Neutrophil (primary cell): ENCODE measurements at regions not wholly inside any gene's neighbourhood (a gene's known extent, or its start where the extent isn't known, plus 50 kb on each side); places are given as distances from the start of the nearest gene placed in this dataset.

ENCODE experiments used
- H3K27ac ChIP-seq: fragments of 200-600 bp; sonication (generic); 2 replicates; pipeline ENCODE4 v1.5.1; 2016; ENCODE audit warnings: mild to moderate bottlenecking, moderate library complexity
- H3K27me3 ChIP-seq: fragments of 200-600 bp; sonication (generic); 2 replicates; pipeline ENCODE4 v1.6.0; 2016; ENCODE audit warnings: mild to moderate bottlenecking
- H3K36me3 ChIP-seq: fragments of 200-600 bp; sonication (generic); 2 replicates; pipeline ENCODE4 v1.5.1; 2017
- H3K4me1 ChIP-seq, 2 experiments: fragments of 200-600 bp in 1 of 2; sonication (generic) in 1 of 2; 1 replicate in 1 of 2; 2 replicates in 1 of 2; pipeline versions ENCODE4 v1.5.1 to v1.6.1; 2013 to 2016; ENCODE audit warnings: low read depth in 1 of 2, low read length in 1 of 2, mild to moderate bottlenecking in 1 of 2, moderate library complexity in 1 of 2; ENCODE audit not compliant: control insufficient read depth in 1 of 2, insufficient read depth in 1 of 2
- H3K4me3 ChIP-seq, 2 experiments: fragments of 200-600 bp in 1 of 2; sonication (generic) in 1 of 2; 1 replicate in 1 of 2; 2 replicates in 1 of 2; pipeline ENCODE4 v1.5.1; 2013 to 2016; ENCODE audit warnings: low read depth in 1 of 2, low read length in 1 of 2, mild to moderate bottlenecking in 1 of 2, moderate library complexity in 1 of 2
- H3K9me3 ChIP-seq: fragments of 200-600 bp; sonication (generic); 2 replicates; pipeline ENCODE4 v1.5.1; 2016
- CTCF ChIP-seq: fragments of 200-600 bp; sonication (generic); IDR thresholded peaks from 2 replicates; pipeline ENCODE4 v1.5.1; 2016; ENCODE audit warnings: antibody characterized with exemption

GRCh38 chr20:57829336-57829735 lies 119.5 kb upstream of the PMEPA1 start:
- H3K27ac ChIP-seq = no peak overlapping the region
- H3K4me1 ChIP-seq = no peaks in the 10 kb centered on the region
- H3K4me3 ChIP-seq = no peak overlapping the region
- no peaks in the 10 kb centered on the region for H3K9me3 ChIP-seq
- no peaks in the 10 kb centered on the region for H3K27me3 ChIP-seq
- H3K36me3 ChIP-seq = no peaks in the 10 kb centered on the region
- TF ChIP-seq CTCF = no peak

- Histone ChIP-seq H3K4me3 (no peak overlapping the region), H3K27me3 (no peaks in the 10 kb centered on the region), H3K9me3 (no peaks in the 10 kb centered on the region), H3K36me3 (no peaks in the 10 kb centered on the region), H3K4me1 (no peaks in the 10 kb centered on the region), H3K27ac (no peak overlapping the region)
- no peak for TF ChIP-seq CTCF
Observed at GRCh38 chr20:57828696-57829095, 118.9 kb upstream of the PMEPA1 start.

- no peaks in the 10 kb centered on the region for H3K36me3 ChIP-seq
- H3K27me3 ChIP-seq = peaks cover 3% of the 10 kb centered on the region
- H3K9me3 ChIP-seq = no peaks in the 10 kb centered on the region
- no peaks in the 10 kb centered on the region for H3K4me1 ChIP-seq
- no peak overlapping the region for H3K4me3 ChIP-seq
- TF ChIP-seq CTCF = no peak
- no peak overlapping the region for H3K27ac ChIP-seq
Observed at GRCh38 chr20:57826666-57827287, 117.0 kb upstream of the PMEPA1 start.

- Histone ChIP-seq H3K4me3 (no peak overlapping the region), H3K27ac (no peak overlapping the region), H3K27me3 (peaks cover 12% of the 10 kb centered on the region), H3K9me3 (no peaks in the 10 kb centered on the region), H3K36me3 (no peaks in the 10 kb centered on the region), H3K4me1 (no peaks in the 10 kb centered on the region)
- no peak for TF ChIP-seq CTCF
Observed at GRCh38 chr20:57824909-57825308, 115.1 kb upstream of the PMEPA1 start.

GRCh38 chr20:57821935-57822334 lies 112.1 kb upstream of the PMEPA1 start:
- Histone ChIP-seq H3K36me3 (no peaks in the 10 kb centered on the region), H3K9me3 (no peaks in the 10 kb centered on the region), H3K4me1 (no peaks in the 10 kb centered on the region), H3K4me3 (no peak overlapping the region), H3K27me3 (peaks cover 18% of the 10 kb centered on the region), H3K27ac (no peak overlapping the region)
- TF ChIP-seq CTCF = no peak
